ENCODE measurements at regions not wholly inside any gene's neighbourhood (a gene's known extent, or its start where the extent isn't known, plus 50 kb on each side); places are given as distances from the start of the nearest gene placed in this dataset.

DNA sequence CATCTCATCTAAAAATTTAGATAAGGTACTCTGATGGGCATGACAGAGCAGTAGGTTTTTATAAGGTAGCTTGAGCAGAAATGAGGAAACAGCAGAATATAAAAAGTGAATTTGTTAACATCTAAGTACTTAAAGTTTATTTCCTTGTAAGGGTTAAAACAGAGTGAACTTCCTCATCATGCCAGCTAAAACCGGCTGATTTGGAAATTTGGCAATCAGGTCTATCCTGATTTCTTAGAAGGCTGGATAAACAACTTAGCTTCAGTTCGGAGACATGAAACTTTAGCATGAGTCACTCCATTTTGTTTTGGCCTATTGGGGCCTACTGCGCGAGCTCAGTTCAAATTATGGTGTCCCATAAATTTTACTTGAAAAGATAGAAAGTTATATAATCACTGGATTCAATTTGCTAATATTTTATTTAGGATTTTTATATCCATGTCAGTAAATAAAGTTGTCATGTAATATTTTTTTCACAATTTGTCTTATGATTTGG is 241.6 kb upstream of the RORB start:
- H3K36me3 ChIP-seq (ENCODE audit: low read depth, missing control alignments): no peaks in the 10 kb centered on the region
- no peaks in the 10 kb centered on the region for H3K27me3 ChIP-seq
- no peaks in the 10 kb centered on the region for H3K9me3 ChIP-seq
- H3K4me3 ChIP-seq: no peak overlapping the region
- H3K4me1 ChIP-seq: no peaks in the 10 kb centered on the region
- WGBS, 2 donors: 71 to 77% methylated on average over 4 of the region's 4 CpGs
- no peak overlapping the region for H3K27ac ChIP-seq
- intact Hi-C loops (cut with DNase I; ENCODE audit: low total_unique reads): no loop called here
- TF ChIP-seq, protein P1, sequence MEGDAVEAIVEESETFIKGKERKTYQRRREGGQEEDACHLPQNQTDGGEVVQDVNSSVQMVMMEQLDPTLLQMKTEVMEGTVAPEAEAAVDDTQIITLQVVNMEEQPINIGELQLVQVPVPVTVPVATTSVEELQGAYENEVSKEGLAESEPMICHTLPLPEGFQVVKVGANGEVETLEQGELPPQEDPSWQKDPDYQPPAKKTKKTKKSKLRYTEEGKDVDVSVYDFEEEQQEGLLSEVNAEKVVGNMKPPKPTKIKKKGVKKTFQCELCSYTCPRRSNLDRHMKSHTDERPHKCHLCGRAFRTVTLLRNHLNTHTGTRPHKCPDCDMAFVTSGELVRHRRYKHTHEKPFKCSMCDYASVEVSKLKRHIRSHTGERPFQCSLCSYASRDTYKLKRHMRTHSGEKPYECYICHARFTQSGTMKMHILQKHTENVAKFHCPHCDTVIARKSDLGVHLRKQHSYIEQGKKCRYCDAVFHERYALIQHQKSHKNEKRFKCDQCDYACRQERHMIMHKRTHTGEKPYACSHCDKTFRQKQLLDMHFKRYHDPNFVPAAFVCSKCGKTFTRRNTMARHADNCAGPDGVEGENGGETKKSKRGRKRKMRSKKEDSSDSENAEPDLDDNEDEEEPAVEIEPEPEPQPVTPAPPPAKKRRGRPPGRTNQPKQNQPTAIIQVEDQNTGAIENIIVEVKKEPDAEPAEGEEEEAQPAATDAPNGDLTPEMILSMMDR (IDR thresholded peaks at IDR 0.05): no peak
- no peak for TF ChIP-seq POLR2A (IDR thresholded peaks at IDR 0.05)
- DNase-seq: no peak

DNA sequence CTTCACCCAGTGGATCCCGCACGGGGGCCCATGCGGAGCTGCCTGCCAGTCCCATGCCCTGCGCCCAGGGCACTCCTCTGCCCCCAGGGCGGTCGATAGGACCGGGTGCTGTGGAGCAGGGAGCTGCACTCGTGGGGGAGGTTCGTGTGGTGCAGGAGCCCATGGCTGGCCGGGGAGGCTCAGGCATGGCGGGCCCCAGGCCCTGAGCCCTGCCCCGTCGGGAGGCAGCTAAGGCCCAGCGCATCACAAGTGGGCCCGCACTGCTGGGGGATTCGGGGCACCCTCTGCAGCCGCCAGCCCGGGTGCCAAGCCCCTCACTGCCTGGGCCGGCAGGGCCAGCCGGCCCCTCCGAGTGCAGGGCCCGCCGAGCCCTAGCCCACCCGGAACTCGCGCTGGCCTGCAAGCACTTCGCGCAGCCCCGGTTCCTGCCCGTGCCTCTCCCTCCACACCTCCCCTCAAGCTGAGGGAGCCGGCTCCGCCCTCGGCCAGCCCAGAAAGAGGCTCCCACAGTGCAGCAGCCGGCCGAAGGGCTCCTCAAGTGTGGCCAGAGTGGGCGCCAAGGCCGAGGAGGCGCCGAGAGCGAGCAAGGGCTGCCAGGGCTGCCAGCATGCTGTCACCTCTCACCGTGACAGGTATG is 221.1 kb upstream of the RORB start:
- WGBS, 2 donors: 36 to 83% methylated on average over 2 to 33 of the region's 41 CpGs

DNA sequence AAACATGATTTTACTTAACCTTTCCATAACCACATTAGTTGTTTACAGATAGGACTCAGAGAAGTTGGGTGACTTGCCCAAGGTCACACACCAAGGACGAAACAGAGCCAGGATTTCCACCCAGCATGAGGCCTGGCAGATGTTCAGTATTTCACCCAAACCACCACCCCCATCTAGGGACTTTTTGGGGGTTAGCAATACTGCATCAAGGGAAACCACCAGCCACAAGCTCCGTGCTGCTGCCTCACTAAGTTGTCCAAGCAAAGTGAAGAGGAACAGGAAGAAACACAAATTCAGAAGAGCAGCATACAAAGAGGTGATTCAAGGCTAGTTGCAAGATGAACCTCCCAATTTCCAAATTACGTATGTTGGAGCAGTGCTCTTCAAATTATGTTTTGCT is 219.6 kb upstream of the RORB start:
- TF ChIP-seq POLR2A (IDR thresholded peaks at IDR 0.05): no peak
- TF ChIP-seq, protein P1 (IDR thresholded peaks at IDR 0.05): no peak
- 53 to 61% methylated on average over 3 of the region's 3 CpGs for WGBS, 2 donors
- Histone ChIP-seq H3K4me3 (no peak overlapping the region), H3K27me3 (no peaks in the 10 kb centered on the region), H3K4me1 (no peaks in the 10 kb centered on the region), H3K9me3 (no peaks in the 10 kb centered on the region), H3K36me3 (ENCODE audit: low read depth, missing control alignments) (no peaks in the 10 kb centered on the region), H3K27ac (no peak overlapping the region)
- no peak for DNase-seq
- intact Hi-C loops (cut with DNase I; ENCODE audit: low total_unique reads): no loop called here

More for the DNA sequence above, 221.1 kb upstream of the RORB start:
- intact Hi-C loops (cut with DNase I; ENCODE audit: low total_unique reads): no loop called here
- no peaks in the 10 kb centered on the region for H3K27me3 ChIP-seq
- no peaks in the 10 kb centered on the region for H3K36me3 ChIP-seq (ENCODE audit: low read depth, missing control alignments)
- H3K4me3 ChIP-seq: peak overlapping the region; percentile 29 to 53
- no peak for DNase-seq
- no peaks in the 10 kb centered on the region for H3K4me1 ChIP-seq
- TF ChIP-seq, protein P1 (IDR thresholded peaks at IDR 0.05): no peak
- no peak for TF ChIP-seq POLR2A (IDR thresholded peaks at IDR 0.05)
- no peak overlapping the region for H3K27ac ChIP-seq
- H3K9me3 ChIP-seq: no peaks in the 10 kb centered on the region

DNA sequence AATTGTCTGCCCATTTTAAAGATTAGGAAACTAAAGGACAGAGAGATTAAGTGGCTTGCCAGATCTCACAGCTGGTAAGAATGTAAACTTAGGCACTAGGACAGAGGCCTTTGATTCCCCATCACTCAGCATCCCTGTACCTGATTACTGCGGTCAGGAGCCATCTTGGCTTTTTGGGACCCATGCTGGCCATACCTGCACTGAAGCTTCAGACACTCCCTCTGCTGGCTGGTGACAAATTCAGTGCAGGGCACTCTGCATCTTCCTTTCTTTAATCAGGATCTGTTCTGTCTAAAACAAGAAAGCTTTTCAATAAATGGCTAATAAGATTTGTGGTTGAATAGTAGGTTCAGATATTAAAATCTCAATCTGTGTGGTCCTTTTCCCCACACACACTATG is 215.5 kb upstream of the RORB start:
- Histone ChIP-seq H3K4me1 (no peaks in the 10 kb centered on the region), H3K36me3 (ENCODE audit: low read depth, missing control alignments) (no peaks in the 10 kb centered on the region), H3K27me3 (no peaks in the 10 kb centered on the region), H3K4me3 (no peak overlapping the region), H3K9me3 (no peaks in the 10 kb centered on the region), H3K27ac (no peak overlapping the region)
- DNase-seq: no peak
- TF ChIP-seq, protein P1 (IDR thresholded peaks at IDR 0.05): no peak
- TF ChIP-seq POLR2A (IDR thresholded peaks at IDR 0.05): no peak
- 88 to 92% methylated on average over 1 of the region's 1 CpG for WGBS, 2 donors
- intact Hi-C loops (cut with DNase I; ENCODE audit: low total_unique reads): no loop called here

Data from testis (tissue), 2 donors.